PFSK-1 (cell line): ENCODE measurements at regions not wholly inside any gene's neighbourhood (a gene's known extent, or its start where the extent isn't known, plus 50 kb on each side); places are given as distances from the start of the nearest gene placed in this dataset.

Source experiments
- FOXP2 ChIP-seq: optimal IDR thresholded peaks from 2 replicates; pipeline ENCODE3; 2011; ENCODE audit warnings: borderline replicate concordance, control low read depth, inconsistent platforms; ENCODE audit not compliant: insufficient read depth; ENCODE audit errors: extremely low read length, extremely low read depth
- POLR2AphosphoS5 ChIP-seq: IDR thresholded peaks from 2 replicates; pipeline ENCODE4 v1.6.1; 2012; ENCODE audit warnings: low read depth, mild to moderate bottlenecking, control low read depth, low read length, moderate library complexity
- SIN3A ChIP-seq: IDR thresholded peaks from 2 replicates; pipeline ENCODE4 v1.6.1; 2012; ENCODE audit warnings: mild to moderate bottlenecking, low read length, moderate library complexity, borderline replicate concordance; ENCODE audit not compliant: insufficient read depth
- TAF1 ChIP-seq: IDR thresholded peaks from 2 replicates; pipeline ENCODE4 v1.6.1; 2012; ENCODE audit warnings: low read length, control low read depth, borderline replicate concordance; ENCODE audit not compliant: insufficient read depth
- TF ChIP-seq, protein P1 (sequence below), 2 experiments: IDR thresholded peaks; 2 replicates each; pipeline versions ENCODE4 v1.6.1 to v1.8.0; 2011 to 2012; ENCODE audit warnings: low read depth in 2 of 2, low read length in 2 of 2, control low read depth in 1 of 2, inconsistent platforms in 1 of 2, mild to moderate bottlenecking in 1 of 2, moderate library complexity in 1 of 2; ENCODE audit not compliant: insufficient read depth in 1 of 2

DNA sequence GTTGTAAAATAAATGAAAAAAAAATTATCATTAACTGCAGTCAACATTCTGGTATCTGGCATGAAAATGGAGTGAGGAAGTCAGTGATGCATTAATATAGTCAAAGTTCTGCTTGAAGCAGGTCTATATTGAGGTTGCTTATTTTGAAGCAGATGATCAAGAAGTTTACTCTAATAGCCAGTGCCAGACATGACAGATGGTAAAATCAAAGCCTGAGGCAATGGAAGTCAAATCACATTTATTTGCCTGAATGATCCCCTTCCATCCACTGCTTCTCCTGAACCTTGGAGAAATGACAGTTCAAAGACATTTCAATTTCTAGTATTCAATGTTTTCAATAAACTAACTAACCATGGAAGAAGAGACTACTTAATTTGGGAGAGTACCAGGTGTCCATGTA is 430.0 kb downstream of the FAM181B start:
- no peak for TF ChIP-seq SIN3A
- TF ChIP-seq, protein P1, sequence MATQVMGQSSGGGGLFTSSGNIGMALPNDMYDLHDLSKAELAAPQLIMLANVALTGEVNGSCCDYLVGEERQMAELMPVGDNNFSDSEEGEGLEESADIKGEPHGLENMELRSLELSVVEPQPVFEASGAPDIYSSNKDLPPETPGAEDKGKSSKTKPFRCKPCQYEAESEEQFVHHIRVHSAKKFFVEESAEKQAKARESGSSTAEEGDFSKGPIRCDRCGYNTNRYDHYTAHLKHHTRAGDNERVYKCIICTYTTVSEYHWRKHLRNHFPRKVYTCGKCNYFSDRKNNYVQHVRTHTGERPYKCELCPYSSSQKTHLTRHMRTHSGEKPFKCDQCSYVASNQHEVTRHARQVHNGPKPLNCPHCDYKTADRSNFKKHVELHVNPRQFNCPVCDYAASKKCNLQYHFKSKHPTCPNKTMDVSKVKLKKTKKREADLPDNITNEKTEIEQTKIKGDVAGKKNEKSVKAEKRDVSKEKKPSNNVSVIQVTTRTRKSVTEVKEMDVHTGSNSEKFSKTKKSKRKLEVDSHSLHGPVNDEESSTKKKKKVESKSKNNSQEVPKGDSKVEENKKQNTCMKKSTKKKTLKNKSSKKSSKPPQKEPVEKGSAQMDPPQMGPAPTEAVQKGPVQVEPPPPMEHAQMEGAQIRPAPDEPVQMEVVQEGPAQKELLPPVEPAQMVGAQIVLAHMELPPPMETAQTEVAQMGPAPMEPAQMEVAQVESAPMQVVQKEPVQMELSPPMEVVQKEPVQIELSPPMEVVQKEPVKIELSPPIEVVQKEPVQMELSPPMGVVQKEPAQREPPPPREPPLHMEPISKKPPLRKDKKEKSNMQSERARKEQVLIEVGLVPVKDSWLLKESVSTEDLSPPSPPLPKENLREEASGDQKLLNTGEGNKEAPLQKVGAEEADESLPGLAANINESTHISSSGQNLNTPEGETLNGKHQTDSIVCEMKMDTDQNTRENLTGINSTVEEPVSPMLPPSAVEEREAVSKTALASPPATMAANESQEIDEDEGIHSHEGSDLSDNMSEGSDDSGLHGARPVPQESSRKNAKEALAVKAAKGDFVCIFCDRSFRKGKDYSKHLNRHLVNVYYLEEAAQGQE (IDR thresholded peaks at IDR 0.05; ENCODE audit: insufficient read depth in 1 of 2, low read depth in 2 of 2, low read length in 2 of 2), result no peak

DNA sequence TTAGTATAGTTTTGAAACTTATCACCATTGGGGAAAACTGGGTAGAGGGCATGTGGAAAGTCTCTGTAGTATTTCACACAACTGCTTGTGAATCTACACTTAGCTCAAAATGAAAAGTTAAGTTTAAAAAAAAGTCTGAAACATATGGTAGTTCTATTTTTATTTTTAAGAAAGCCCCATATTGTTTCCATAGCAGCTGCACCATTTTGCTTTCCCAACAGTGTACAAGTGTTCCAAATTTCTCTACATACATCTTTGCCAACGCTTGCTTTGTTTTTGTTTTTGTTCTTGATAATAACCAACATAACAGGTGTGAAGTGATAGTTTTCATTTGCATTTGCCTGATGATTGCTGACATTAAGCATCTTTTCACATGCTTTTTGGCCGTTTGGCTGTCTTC is 445.2 kb downstream of the FAM181B start:
- no peak for TF ChIP-seq FOXP2
- TF ChIP-seq TAF1, result no peak
- TF ChIP-seq SIN3A, result no peak
- TF ChIP-seq POLR2AphosphoS5, result no peak
- TF ChIP-seq, protein P1 (IDR thresholded peaks at IDR 0.05; ENCODE audit: insufficient read depth in 1 of 2, low read depth in 2 of 2, low read length in 2 of 2), result no peak

DNA sequence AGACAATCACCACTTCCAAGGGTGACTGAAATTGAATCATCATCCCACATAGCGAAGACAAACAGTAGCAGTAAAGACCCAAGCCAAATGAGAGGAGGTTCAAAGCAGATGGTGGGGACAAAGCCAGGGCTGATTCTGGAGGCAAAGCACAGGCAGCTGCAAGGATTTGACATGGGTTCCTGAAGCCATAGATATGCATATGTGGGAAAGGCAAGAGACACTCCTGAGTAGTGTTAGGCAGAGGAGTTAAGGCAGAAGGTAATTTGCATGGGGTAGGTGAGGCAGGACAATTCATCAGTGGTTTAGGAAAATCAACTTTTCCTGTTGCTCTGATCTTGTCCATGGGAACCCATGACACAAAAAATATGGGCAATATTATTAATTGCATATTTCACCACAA is 462.8 kb downstream of the FAM181B start:
- TF ChIP-seq TAF1 (no peak), FOXP2 (no peak)
- TF ChIP-seq, protein P1 (IDR thresholded peaks at IDR 0.05; ENCODE audit: insufficient read depth in 1 of 2, low read depth in 2 of 2, low read length in 2 of 2), result no peak

DNA sequence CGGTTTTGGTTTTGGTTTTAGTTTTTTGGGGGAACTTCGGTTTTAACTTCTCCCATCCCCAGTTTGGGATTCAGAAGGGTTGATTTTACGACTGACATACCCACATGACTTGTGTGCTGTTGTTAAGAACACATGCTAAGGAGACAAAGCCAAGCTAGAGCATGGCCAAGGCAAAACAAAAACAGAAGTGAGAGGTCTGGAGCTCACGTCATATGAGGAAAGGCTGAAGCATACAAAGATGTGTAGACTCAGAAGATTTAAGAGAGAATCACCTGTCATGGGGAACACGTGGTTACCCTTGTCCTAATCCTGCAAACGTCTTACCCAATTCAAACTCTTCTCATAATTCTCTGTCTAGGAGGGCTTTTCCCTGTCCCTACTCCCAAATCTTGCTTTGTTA is 465.0 kb downstream of the FAM181B start:
- TF ChIP-seq POLR2AphosphoS5 (no peak), TAF1 (no peak), FOXP2 (no peak), SIN3A (no peak)
- TF ChIP-seq, protein P1 (IDR thresholded peaks at IDR 0.05; ENCODE audit: insufficient read depth in 1 of 2, low read depth in 2 of 2, low read length in 2 of 2), result no peak

DNA sequence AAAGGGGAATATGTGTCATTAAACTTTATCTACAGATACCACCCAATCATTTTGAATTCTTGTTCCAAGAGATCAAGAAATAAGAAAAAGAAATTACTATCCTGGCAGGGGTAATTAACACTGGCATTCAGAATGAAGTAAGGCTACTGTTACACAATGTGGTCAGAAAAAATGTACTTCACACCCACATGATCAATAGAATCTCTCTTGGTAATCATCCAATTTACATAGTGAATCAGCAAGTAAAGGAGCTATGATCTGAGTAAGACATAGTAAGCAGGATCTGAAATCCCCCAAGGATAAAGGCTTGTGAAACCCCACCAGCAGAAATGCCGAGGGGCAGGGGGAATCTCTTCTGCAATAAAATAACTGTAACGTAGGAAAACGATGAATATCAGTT is 466.5 kb downstream of the FAM181B start:
- TF ChIP-seq POLR2AphosphoS5 (no peak), SIN3A (no peak), FOXP2 (no peak), TAF1 (no peak)
- TF ChIP-seq, protein P1 (IDR thresholded peaks at IDR 0.05; ENCODE audit: insufficient read depth in 1 of 2, low read depth in 2 of 2, low read length in 2 of 2), result no peak
